Adrenal gland (tissue), 9 donors: ENCODE measurements at regions not wholly inside any gene's neighbourhood (a gene's known extent, or its start where the extent isn't known, plus 50 kb on each side); places are given as distances from the start of the nearest gene placed in this dataset.

Experiments
- DNase-seq, 7 donors: peaks; one replicate each; pipeline ENCODE4 v3.0.0-alpha.2; 2019 to 2020
- H3K27ac ChIP-seq, 5 donors: fragments of 200-600 bp; sonication (generic) in 4 of 5; 1 replicate in 3 of 5; 2 replicates in 2 of 5; pipeline versions ENCODE4 v1.5.1 to v1.8.0; 2016 to 2020; ENCODE audit warnings: mild to moderate bottlenecking in 1 of 5
- H3K27me3 ChIP-seq: fragments of 200-600 bp; 2 replicates; pipeline ENCODE4 v1.8.0; 2021
- H3K36me3 ChIP-seq, 2 donors: fragments of 200-600 bp; replicated peaks in 1 of 2; 1 replicate in 1 of 2; 2 replicates in 1 of 2; pipeline versions ENCODE4 v1.5.1 to v1.8.0; 2018 to 2022
- H3K4me1 ChIP-seq, 2 donors: fragments of 200-600 bp; replicated peaks in 1 of 2; 1 replicate in 1 of 2; 2 replicates in 1 of 2; pipeline versions ENCODE4 v1.5.1 to v1.8.0; 2018 to 2021
- H3K4me3 ChIP-seq, 4 donors: fragments of 200-600 bp; sonication (generic) in 3 of 4; one replicate each; pipeline ENCODE4 v1.5.1; 2016 to 2018
- H3K9me3 ChIP-seq, 3 donors: fragments of 200-600 bp; sonication (generic) in 1 of 3; replicated peaks in 1 of 3; 1 replicate in 2 of 3; 2 replicates in 1 of 3; pipeline versions ENCODE4 v1.5.1 to v1.8.0; 2016 to 2021
- POLR2A ChIP-seq, 2 donors: fragments of 450-650 bp; IDR thresholded peaks; one replicate each; pipeline ENCODE4 v1.6.1; 2017; ENCODE audit warnings: antibody characterized with exemption in 2 of 2, mild to moderate bottlenecking in 2 of 2, moderate library complexity in 1 of 2
- WGBS, 4 donors: extraction: QIAGEN DNeasy Blood & Tissue Kit in 2 of 4; methylation state at CpG; one replicate each; pipeline versions ENCODE4 v1.1.5 to v1.1.7; 2013 to 2017; 5-methylcytosine and 5-hydroxymethylcytosine counted together
- intact Hi-C, 2 donors: fragments of 100-400 bp; cut with DNase I; formaldehyde crosslinking; loops; one replicate each; pipeline versions ENCODE4 v1.14.1 to v1.15.0; 2022 to 2023
- TF ChIP-seq, protein P1 (sequence below), 6 experiments: fragments of 450-650 bp in 4 of 6; fragments of 200-600 bp in 2 of 6; sonication (generic) in 1 of 6; IDR thresholded peaks; 1 replicate in 5 of 6; 2 replicates in 1 of 6; pipeline versions ENCODE4 v1.5.1 to v1.8.0; 2016 to 2021; ENCODE audit warnings: antibody characterized with exemption in 6 of 6, mild to moderate bottlenecking in 2 of 6, moderate library complexity in 1 of 6
- donor health status: healthy with polysubstance abuse.
- donor health status: Bipolar disorder and iron deficiency.
- donor health status: DM: yes; HTN: yes; CAD: no.
- donor health status: DM: no; HTN: no; CAD: no.
- donor health status: DM: no; HTN: no; CAD: no.

DNA sequence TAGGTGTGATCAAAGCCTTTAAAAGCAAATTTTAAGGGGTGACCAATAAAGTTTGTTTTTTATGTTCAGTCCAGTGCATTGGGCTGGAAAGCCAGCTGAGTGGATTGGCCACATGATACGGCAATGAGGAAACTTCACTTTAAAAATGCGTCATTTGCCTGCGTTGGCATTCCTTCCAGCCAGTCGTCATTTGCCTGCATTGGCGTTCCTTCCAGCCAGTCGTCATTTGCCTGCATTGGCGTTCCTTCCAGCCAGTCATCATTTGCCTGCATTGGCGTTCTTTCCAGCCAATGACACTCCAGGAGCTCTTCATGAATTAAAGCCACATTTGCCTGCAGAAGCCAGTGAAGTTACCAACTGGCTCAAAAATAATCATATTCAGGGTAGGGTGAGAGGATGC lies 378.6 kb downstream of the SMOC2 start:
- TF ChIP-seq, protein P1, sequence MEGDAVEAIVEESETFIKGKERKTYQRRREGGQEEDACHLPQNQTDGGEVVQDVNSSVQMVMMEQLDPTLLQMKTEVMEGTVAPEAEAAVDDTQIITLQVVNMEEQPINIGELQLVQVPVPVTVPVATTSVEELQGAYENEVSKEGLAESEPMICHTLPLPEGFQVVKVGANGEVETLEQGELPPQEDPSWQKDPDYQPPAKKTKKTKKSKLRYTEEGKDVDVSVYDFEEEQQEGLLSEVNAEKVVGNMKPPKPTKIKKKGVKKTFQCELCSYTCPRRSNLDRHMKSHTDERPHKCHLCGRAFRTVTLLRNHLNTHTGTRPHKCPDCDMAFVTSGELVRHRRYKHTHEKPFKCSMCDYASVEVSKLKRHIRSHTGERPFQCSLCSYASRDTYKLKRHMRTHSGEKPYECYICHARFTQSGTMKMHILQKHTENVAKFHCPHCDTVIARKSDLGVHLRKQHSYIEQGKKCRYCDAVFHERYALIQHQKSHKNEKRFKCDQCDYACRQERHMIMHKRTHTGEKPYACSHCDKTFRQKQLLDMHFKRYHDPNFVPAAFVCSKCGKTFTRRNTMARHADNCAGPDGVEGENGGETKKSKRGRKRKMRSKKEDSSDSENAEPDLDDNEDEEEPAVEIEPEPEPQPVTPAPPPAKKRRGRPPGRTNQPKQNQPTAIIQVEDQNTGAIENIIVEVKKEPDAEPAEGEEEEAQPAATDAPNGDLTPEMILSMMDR (IDR thresholded peaks at IDR 0.05): no peak
- TF ChIP-seq POLR2A (IDR thresholded peaks at IDR 0.05): no peak
- no peaks in the 10 kb centered on the region for H3K4me1 ChIP-seq
- H3K4me3 ChIP-seq: no peak overlapping the region
- H3K27ac ChIP-seq: no peak overlapping the region
- DNase-seq: no peak
- no peaks in the 10 kb centered on the region for H3K27me3 ChIP-seq
- no peaks in the 10 kb centered on the region for H3K36me3 ChIP-seq
- 73 to 88% (median 77%) methylated on average over 8 of the region's 8 CpGs for WGBS, 4 donors
- intact Hi-C loops: no loop called here
- H3K9me3 ChIP-seq: no peaks in the 10 kb centered on the region

DNA sequence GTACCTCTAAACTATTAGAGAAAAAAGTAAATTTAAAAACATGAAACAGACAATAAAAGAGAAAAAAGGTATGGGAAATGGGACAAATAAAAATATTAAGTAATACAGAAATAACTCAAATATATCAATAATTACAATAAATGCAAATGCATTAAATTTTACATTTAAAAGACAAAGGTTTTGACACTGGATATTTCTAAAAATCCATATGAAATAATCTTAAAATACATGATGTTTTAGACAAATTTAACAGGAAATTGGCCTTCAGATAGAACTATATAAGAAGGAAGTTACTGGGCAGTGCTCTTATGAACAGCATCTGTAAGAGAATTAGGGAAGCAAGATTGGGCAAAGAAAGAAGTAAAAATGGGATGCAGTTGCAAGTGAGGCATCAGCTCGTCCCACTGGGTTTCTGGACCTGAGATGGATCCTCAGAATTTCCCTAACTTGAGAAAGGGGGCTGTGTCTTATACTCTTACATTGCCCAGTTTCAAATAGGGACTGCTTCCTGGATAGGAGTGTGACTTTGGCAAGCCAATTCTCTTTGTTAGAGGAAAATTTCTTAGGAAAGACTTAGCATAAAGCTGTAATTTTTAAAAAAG lies 376.7 kb downstream of the SMOC2 start:
- H3K4me1 ChIP-seq: no peaks in the 10 kb centered on the region
- WGBS, 4 donors: 27 to 41% (median 37%) methylated on average over 1 of the region's 1 CpG
- intact Hi-C loops: no loop called here
- H3K4me3 ChIP-seq: no peak overlapping the region
- H3K27ac ChIP-seq: no peak overlapping the region
- no peak for DNase-seq
- H3K27me3 ChIP-seq: no peaks in the 10 kb centered on the region
- no peaks in the 10 kb centered on the region for H3K36me3 ChIP-seq
- no peaks in the 10 kb centered on the region for H3K9me3 ChIP-seq
- TF ChIP-seq, protein P1 (IDR thresholded peaks at IDR 0.05): no peak
- TF ChIP-seq POLR2A (IDR thresholded peaks at IDR 0.05): no peak

DNA sequence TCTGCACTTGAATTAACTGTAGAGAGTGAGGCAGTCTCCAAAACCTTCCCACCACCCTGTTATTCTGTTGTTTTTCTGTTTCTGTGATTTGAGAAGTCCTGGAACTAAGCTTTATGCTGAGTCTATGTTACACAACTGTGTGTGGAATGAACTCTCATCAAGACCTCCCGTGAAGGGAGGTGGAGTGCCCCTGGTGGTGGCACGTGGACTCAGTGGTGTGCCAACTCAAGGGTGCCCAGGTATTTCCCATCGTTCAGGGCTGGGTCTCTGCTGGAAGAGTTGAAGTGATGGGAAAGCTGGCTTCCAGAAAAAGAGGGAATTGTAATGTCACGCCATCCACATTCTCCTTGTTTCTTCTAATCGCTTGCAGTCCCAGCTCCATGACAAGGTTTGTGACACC lies 374.2 kb downstream of the SMOC2 start:
- Histone ChIP-seq H3K9me3 (no peaks in the 10 kb centered on the region), H3K4me3 (no peak overlapping the region), H3K4me1 (no peaks in the 10 kb centered on the region), H3K27me3 (no peaks in the 10 kb centered on the region), H3K36me3 (no peaks in the 10 kb centered on the region), H3K27ac (no peak overlapping the region)
- intact Hi-C loops: no loop called here
- DNase-seq: no peak
- TF ChIP-seq, protein P1 (IDR thresholded peaks at IDR 0.05): no peak
- no peak for TF ChIP-seq POLR2A (IDR thresholded peaks at IDR 0.05)
- 56 to 60% (median 58%) methylated on average over 5 of the region's 5 CpGs for WGBS, 4 donors

DNA sequence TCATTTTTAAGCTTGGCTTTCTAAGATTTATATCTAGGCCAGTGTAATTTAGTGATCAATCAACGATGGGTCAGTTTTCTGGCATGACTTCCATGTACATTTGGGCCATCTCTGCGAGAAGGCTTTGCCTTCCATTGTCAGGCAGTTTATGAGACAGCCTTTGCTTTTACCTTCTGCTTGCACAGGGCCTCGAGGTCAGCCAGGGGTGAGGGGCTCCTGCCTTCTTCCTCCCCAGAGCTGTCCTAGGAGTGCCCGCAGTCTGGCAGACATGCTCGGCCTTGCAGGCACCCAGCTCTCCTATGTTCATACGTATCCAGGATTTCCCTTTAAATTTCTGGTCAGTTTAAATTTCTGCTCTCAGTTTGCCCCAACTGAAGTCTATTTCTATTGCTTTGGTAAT lies 367.2 kb downstream of the SMOC2 start:
- TF ChIP-seq, protein P1 (IDR thresholded peaks at IDR 0.05): no peak
- no peak for TF ChIP-seq POLR2A (IDR thresholded peaks at IDR 0.05)
- Histone ChIP-seq H3K9me3 (no peaks in the 10 kb centered on the region), H3K4me3 (no peak overlapping the region), H3K27me3 (no peaks in the 10 kb centered on the region), H3K4me1 (no peaks in the 10 kb centered on the region), H3K27ac (no peak overlapping the region), H3K36me3 (no peaks in the 10 kb centered on the region)
- DNase-seq: no peak
- WGBS, 4 donors: 55 to 63% (median 58%) methylated on average over 6 of the region's 6 CpGs
- intact Hi-C loops: no loop called here
